ACC112 (cell line): ENCODE measurements at regions not wholly inside any gene's neighbourhood (a gene's known extent, or its start where the extent isn't known, plus 50 kb on each side); places are given as distances from the start of the nearest gene placed in this dataset.

Source experiments
- H2AFZ ChIP-seq: fragments of 200-600 bp; sonication (generic); one replicate; pipeline ENCODE4 v1.6.0; 2017; ENCODE audit warnings: antibody characterized with exemption, low read length; ENCODE audit not compliant: unreplicated experiment
- H3K27ac ChIP-seq: fragments of 200-600 bp; sonication (generic); 2 replicates; pipeline ENCODE4 v1.5.1; 2014; ENCODE audit warnings: low read depth, mild to moderate bottlenecking, antibody characterized with exemption, low read length, moderate library complexity
- H3K27me3 ChIP-seq: fragments of 200-600 bp; sonication (generic); 2 replicates; pipeline ENCODE4 v1.6.1; 2014; ENCODE audit warnings: mild to moderate bottlenecking, antibody characterized with exemption, low read length, moderate library complexity, mixed read lengths; ENCODE audit not compliant: insufficient read depth
- H3K36me3 ChIP-seq: fragments of 200-600 bp; sonication (generic); 2 replicates; pipeline ENCODE4 v1.6.1; 2016; ENCODE audit warnings: mild to moderate bottlenecking, antibody characterized with exemption, low read length, moderate library complexity, mixed read lengths; ENCODE audit not compliant: insufficient read depth
- H3K4me1 ChIP-seq: fragments of 200-600 bp; sonication (generic); one replicate; pipeline ENCODE4 v1.6.1; 2016; ENCODE audit warnings: low read length, mixed read lengths; ENCODE audit not compliant: insufficient read depth, unreplicated experiment, control insufficient read depth
- H3K4me3 ChIP-seq: fragments of 200-600 bp; sonication (generic); 2 replicates; pipeline ENCODE4 v1.5.1; 2014; ENCODE audit warnings: mild to moderate bottlenecking, low read depth, low read length
- H3K79me2 ChIP-seq: fragments of 200-600 bp; sonication (generic); one replicate; pipeline ENCODE4 v1.6.0; 2016; ENCODE audit warnings: low read length; ENCODE audit not compliant: control insufficient read depth, unreplicated experiment, insufficient read depth

- peak overlapping the region; percentile 53 for H2AFZ ChIP-seq
- H3K4me3 ChIP-seq, result no peak overlapping the region
- no peaks in the 10 kb centered on the region for H3K4me1 ChIP-seq
- H3K79me2 ChIP-seq, result no peaks in the 10 kb centered on the region
- H3K36me3 ChIP-seq, result no peaks in the 10 kb centered on the region
- no peaks in the 10 kb centered on the region for H3K27me3 ChIP-seq
- H3K27ac ChIP-seq, result peak overlapping the region; percentile 33
Measured at GRCh38 chr18:29218091-29218490, 1041.2 kb upstream of the CDH2 start.

GRCh38 chr18:29217124-29217915 lies 1040.4 kb upstream of the CDH2 start:
- H3K4me3 ChIP-seq, result no peak overlapping the region
- no peaks in the 10 kb centered on the region for H3K36me3 ChIP-seq
- H3K27ac ChIP-seq, result no peak overlapping the region
- no peaks in the 10 kb centered on the region for H3K4me1 ChIP-seq
- H3K27me3 ChIP-seq, result no peaks in the 10 kb centered on the region
- H2AFZ ChIP-seq, result peak overlapping the region; percentile 53
- H3K79me2 ChIP-seq, result no peaks in the 10 kb centered on the region

GRCh38 chr18:29198834-29199233 lies 1021.9 kb upstream of the CDH2 start:
- no peak overlapping the region for H3K4me3 ChIP-seq
- no peaks in the 10 kb centered on the region for H3K4me1 ChIP-seq
- no peak overlapping the region for H2AFZ ChIP-seq
- no peaks in the 10 kb centered on the region for H3K27me3 ChIP-seq
- H3K27ac ChIP-seq, result no peak overlapping the region
- H3K79me2 ChIP-seq, result no peaks in the 10 kb centered on the region
- no peaks in the 10 kb centered on the region for H3K36me3 ChIP-seq

- Histone ChIP-seq H3K4me1 (no peaks in the 10 kb centered on the region), H2AFZ (no peak overlapping the region), H3K4me3 (no peak overlapping the region), H3K36me3 (no peaks in the 10 kb centered on the region), H3K27ac (no peak overlapping the region), H3K79me2 (no peaks in the 10 kb centered on the region), H3K27me3 (no peaks in the 10 kb centered on the region)
Measured at GRCh38 chr18:29196307-29196706, 1019.4 kb upstream of the CDH2 start.

- Histone ChIP-seq H3K79me2 (no peaks in the 10 kb centered on the region), H3K4me1 (peaks cover 11% of the 10 kb centered on the region), H3K4me3 (no peak overlapping the region), H2AFZ (peak overlapping the region; percentile 5), H3K27me3 (no peaks in the 10 kb centered on the region), H3K36me3 (no peaks in the 10 kb centered on the region), H3K27ac (no peak overlapping the region)
Measured at GRCh38 chr18:29191263-29191662, 1014.3 kb upstream of the CDH2 start.

- Histone ChIP-seq H3K79me2 (no peaks in the 10 kb centered on the region), H3K4me1 (peaks cover 11% of the 10 kb centered on the region), H3K36me3 (no peaks in the 10 kb centered on the region), H3K27me3 (no peaks in the 10 kb centered on the region), H3K27ac (no peak overlapping the region), H3K4me3 (no peak overlapping the region), H2AFZ (no peak overlapping the region)
Measured at GRCh38 chr18:29188760-29189159, 1011.8 kb upstream of the CDH2 start.

GRCh38 chr18:29185801-29186200 lies 1008.9 kb upstream of the CDH2 start:
- Histone ChIP-seq H2AFZ (no peak overlapping the region), H3K27ac (no peak overlapping the region), H3K4me1 (peaks cover 22% of the 10 kb centered on the region), H3K79me2 (no peaks in the 10 kb centered on the region), H3K36me3 (no peaks in the 10 kb centered on the region), H3K27me3 (no peaks in the 10 kb centered on the region), H3K4me3 (no peak overlapping the region)

- H3K27me3 ChIP-seq, result no peaks in the 10 kb centered on the region
- no peaks in the 10 kb centered on the region for H3K79me2 ChIP-seq
- H3K4me3 ChIP-seq, result no peak overlapping the region
- no peak overlapping the region for H2AFZ ChIP-seq
- peaks cover 23% of the 10 kb centered on the region for H3K4me1 ChIP-seq
- H3K27ac ChIP-seq, result no peak overlapping the region
- no peaks in the 10 kb centered on the region for H3K36me3 ChIP-seq
Measured at GRCh38 chr18:29184654-29185053, 1007.7 kb upstream of the CDH2 start.

- H3K4me1 ChIP-seq, result peaks cover 16% of the 10 kb centered on the region
- H3K27me3 ChIP-seq, result no peaks in the 10 kb centered on the region
- no peaks in the 10 kb centered on the region for H3K79me2 ChIP-seq
- H2AFZ ChIP-seq, result peak overlapping the region; percentile 70
- no peaks in the 10 kb centered on the region for H3K36me3 ChIP-seq
- H3K4me3 ChIP-seq, result peak overlapping the region; percentile 40
- H3K27ac ChIP-seq, result peak overlapping the region; percentile 89
Measured at GRCh38 chr18:29181151-29181901, 1004.4 kb upstream of the CDH2 start.

GRCh38 chr18:29176681-29177080 lies 999.8 kb upstream of the CDH2 start:
- H3K79me2 ChIP-seq, result no peaks in the 10 kb centered on the region
- no peaks in the 10 kb centered on the region for H3K36me3 ChIP-seq
- no peak overlapping the region for H3K4me3 ChIP-seq
- no peak overlapping the region for H2AFZ ChIP-seq
- no peak overlapping the region for H3K27ac ChIP-seq
- H3K4me1 ChIP-seq, result peaks cover 26% of the 10 kb centered on the region
- no peaks in the 10 kb centered on the region for H3K27me3 ChIP-seq

GRCh38 chr18:29174891-29175290 lies 998.0 kb upstream of the CDH2 start:
- Histone ChIP-seq H2AFZ (peak overlapping the region; percentile 42), H3K27me3 (no peaks in the 10 kb centered on the region), H3K36me3 (no peaks in the 10 kb centered on the region), H3K79me2 (no peaks in the 10 kb centered on the region), H3K4me3 (no peak overlapping the region), H3K4me1 (peaks cover 19% of the 10 kb centered on the region), H3K27ac (no peak overlapping the region)
